Globus pallidus (tissue), 1 donor: ENCODE measurements at regions not wholly inside any gene's neighbourhood (a gene's known extent, or its start where the extent isn't known, plus 50 kb on each side); places are given as distances from the start of the nearest gene placed in this dataset.

ENCODE experiments used
- DNase-seq: peaks from one replicate; pipeline ENCODE4 v3.0.0-alpha.2; 2015; ENCODE audit warnings: low spot score

DNA sequence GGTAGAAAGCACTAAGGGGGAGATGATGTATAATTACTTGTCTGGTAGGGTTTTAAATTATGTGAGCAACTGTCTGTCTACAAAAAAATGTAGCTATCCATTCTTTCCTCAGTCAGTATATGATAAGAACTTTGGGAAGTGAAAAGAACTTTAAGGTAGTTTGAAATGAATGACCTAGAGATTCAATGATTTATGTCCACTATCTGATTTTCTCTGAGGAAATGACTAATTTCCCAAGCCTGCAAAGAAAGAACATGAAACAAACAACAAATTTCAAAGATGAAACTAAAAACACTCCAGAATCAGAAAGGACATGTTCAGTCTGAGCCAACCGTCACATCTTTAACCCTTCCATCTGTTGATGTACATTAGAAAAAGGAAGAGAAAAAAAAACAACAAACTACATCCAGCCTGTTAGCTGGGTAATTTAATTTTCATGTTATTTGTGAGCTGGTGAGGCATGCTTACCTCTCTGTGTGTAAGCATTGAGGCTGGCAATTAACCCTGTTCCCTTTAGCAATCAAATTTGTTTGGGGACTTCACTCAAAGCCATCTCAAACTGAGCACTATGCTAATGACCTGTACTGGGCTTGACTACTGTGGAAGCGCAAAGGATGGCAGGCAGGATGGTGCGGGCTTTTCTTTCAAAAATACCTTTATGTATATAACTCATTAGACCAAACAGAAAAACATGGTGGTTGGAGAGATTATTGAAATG lies 220.1 kb downstream of the TUSC7 start:
- no peak for DNase-seq

DNA sequence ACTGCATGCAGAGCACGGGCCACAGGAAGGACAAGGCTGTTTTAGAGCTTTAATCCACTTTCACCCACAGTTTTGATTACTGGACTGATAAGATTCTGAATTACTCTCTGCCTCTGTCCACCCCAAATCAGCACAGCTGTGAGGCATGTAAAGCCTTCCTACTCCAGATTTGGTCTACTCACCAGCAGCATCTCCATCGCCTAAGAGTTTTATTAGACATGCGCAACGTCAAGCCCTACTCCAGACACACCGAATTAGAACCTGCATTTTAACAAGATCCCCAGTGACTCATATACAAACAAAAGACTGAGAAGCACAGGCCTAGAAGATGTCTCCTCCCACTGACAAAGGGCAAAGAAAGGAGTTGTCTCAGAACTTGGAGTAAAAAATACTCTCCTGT lies 221.2 kb downstream of the TUSC7 start:
- no peak for DNase-seq

DNA sequence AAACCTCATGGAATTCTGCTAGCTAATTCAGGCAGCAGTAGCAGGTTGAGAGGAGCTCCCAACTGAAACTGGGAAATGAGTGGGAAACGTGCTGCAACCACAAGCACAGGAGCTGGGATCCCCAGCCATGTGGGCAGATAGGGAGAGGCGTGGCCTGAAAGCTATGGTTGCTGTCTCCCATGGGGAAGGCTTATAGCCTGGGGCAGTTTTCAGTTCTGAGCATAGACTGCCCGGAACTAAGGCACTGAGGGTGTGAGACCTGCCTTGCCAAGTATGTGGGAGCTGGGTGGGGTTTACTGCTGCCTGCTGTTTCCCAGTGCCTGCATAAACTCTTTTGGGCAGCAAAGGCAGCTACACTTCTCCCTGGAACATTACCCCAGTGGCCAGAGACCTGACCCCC lies 229.5 kb downstream of the TUSC7 start:
- no peak for DNase-seq

DNA sequence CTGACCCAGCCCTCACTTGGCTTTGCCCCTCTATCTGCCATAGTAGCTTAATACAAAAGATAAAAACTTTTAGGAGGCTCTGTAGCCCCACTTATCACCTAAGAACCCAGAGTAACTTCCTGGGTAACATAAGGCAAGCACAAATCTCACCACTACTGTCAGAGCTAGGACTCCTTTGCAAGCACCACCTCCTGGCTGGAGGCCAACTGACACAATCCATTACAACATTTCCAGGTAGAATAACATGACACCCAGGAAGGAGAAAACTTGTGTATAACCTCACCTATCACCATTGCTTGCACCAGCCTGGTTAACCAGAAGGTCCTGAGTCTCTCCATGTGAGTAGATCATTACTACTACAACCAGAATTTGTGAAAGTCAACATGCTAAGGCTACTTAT lies 230.0 kb downstream of the TUSC7 start:
- DNase-seq, result no peak

DNA sequence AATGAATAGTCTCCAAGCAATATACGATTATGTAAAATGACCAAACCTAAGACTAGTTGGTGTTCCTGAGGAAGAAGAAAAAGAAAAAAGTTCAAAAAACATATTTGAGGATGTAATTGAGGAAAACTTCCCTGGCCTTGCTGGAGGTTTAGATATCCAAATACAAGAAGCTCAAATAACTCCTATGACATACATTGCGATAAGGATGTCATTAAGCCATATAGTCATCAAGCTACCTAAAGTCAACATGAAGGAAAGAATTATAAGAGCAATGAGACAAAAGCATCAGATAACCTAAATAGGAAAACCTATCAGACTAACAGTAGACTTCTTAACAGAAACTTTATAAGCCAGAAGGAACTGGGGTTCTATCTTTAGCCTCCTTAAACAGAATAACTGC lies 231.1 kb downstream of the TUSC7 start:
- no peak for DNase-seq

DNA sequence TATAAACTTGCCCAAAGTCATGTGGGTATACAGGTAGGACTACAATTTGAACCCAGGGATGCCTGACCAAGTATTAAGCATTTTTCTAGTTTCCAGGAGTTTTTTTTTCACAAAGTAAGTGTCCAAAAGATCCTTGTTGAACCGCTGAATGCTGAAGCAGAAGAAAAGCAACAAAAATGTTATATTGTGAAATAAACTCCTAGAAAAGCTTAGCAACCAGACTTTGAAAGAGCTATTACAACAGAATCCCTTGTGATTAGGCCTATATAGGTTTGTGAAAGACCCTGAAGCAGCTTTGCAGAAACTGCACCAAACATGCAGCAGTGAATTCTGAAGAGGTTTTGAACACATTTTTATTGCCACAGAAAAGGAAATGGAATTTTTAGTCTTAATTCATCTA lies 236.8 kb downstream of the TUSC7 start:
- no peak for DNase-seq

DNA sequence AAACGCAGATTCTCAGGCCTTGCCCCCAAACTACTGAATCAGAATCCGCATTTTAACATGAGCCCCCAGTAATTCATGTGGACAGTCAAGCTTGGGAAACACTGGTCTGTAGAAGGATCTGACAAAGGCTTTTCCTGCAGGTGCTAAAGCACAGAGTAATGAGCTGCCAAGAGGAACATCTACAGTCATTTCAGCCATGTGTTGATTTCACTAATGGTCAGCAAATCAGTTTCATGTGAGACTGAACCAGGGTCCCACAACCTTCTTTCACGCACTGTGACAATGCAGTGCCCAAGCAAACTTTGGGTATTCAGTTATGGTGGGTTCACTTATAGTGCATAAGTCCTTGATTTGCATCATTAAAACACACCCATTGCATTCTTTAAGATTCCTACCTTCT lies 237.6 kb downstream of the TUSC7 start:
- DNase-seq, result no peak

DNA sequence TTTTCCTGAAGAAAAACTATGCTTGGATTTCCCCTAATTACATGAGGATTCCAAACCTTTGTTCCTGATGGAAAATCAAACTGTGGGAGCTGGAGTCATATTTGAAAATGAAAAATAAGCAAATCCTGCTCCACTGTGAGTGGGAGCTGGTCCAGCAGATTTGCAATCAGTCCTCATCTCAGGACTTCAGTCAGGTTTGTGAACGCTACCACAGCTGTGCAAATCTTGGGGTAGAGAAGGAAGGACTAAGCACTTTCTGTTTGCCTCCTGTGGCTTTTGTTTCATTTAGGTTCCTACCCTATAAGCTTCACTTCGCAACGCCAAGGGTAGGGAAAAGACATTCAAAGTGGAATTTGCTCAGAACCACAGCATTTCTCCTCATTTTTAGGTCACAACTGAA lies 238.2 kb downstream of the TUSC7 start:
- DNase-seq, result no peak

DNA sequence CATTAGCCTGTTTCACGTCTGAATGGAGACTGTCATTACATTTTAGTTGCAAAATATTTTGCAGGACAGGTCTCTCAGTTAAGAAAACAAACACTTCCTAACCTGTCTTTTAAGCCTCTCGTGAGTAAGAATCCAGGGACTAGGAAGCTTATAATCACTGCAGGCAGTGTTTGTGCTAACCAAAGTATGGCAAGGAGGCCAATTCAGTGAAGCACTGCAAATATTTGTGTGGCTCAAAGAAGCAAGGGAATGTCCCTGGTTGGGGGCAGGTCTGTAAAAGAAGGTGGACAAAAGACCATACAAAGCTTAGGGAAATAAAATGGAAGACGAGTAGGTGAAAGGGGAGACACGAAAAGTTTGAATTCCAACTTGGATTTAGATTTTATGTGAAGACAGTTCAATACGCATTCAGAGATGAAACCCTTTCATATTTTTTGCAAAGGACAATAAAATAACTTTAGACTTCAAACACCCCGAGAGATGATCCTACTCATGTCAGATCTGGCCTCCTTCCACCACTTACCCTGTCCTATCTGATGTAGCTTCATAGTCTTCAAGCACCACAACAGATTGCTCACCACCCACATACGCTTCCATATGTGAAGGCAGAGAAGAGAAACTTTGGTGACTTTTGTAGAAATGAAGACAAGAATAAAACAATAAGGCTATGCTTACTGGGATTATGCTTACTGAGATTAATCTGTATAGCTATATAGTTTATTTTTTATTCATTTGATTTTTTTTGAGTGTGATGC lies 240.9 kb downstream of the TUSC7 start:
- no peak for DNase-seq

DNA sequence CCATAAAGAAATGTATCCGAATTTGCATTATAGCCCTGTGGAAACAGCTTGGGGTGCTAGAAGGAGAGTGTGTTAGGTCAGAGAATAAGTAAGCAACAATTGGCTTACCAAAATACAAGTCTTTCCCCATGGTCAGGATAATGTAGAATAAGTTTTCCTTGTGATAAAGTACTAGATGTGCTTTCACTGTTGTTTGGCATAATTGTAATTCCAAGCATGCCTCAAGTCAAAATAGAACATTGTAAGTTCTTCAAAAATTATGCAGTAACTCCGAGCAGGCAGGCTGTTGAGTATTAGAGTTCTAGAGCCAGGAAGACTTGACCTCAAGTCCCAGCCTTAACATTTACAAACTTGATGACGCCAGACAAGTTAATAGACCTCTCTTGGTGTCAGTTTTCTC lies 242.0 kb downstream of the TUSC7 start:
- peak; percentile 16 for DNase-seq

DNA sequence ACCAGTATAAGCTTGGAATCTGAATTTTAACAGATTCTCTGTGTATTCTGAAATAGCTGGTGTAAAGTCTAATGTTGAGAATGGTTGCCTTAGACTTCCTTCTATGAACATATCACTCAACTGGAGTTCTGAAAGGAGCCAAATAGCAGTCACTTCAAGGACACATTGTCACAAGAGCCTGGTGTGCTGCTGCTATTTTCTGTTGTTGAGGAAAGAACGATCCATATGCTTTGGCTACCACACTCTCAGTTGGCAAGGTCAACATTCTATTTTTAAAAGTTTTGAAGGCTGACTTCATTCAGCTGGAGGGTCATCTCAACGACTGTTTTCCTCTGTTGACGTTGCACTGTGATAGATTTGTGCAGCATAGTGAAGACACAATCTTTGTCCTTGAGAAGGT lies 248.7 kb downstream of the TUSC7 start:
- DNase-seq, result no peak

DNA sequence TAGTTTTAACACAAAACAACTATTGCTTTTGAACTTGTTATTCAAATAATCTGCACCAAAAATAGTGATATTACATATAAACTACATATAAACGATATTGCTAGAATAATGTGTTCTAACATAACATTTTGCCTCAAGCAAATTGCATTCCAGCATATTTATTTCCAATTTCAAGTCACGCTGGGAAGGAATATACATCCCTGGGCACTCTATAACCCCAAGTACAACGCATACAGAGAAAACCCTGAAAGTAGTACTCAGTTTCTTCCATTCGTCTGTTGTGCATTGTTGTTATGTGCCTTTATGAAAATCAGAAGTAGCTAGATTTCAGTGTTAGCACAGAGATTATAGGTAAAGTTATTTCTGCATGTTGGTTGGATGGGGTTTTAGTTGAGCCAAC lies 251.5 kb downstream of the TUSC7 start:
- DNase-seq, result no peak

DNA sequence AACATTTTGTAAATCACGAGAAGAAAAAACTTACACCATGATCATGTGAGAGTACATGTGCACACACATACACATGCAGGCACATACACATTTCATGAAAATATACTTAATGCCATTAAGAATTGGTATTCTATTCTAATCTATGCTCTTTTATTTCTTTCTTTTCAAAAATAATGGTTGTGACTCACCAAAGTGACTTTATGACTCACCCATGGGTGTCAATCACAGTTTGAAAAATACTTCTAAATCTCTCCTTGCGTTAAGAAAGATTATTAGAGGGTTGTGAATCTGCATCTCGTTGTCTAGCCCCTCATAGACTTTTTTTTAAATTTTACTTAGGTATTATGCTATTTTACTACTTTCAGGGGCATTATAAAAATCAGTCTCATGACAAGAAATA lies 254.2 kb downstream of the TUSC7 start:
- DNase-seq, result no peak

DNA sequence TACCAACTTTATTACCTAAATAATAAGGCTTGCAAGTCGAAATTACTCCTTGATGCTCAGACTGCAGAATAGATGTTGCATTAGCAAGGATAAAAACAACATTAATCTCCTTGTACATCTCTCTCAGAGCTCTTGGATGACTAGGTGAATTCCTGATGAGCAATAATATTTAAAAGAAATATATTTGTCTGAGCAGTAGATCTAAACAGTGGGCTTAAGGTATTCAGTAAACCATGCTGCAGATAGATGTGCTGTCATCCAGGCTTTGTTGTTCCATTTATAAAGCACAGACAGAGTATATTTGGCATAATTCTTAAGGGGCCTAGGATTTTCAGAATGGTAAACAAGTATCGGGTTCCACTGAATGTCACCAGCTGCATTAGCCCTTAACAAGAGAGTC lies 257.1 kb downstream of the TUSC7 start:
- DNase-seq, result no peak

DNA sequence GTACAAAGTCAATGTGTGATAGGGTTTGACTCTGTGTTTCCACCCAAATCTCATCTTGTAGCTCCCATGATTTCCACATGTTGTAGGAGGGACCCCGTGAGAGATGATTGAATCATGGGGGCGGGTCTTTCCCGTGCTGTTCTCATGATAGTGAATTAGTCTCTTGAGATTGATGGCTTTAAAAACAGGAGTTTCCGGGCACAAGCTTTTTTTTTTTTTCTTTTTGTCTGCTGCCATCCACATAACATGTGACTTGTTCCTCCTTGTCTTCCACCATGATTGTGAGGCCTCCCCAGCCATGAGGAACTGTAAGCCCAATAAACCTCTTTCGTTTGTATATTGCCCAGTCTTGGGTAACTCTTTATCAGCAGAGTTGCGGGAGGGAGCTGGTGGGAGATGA lies 259.6 kb downstream of the TUSC7 start:
- no peak for DNase-seq

DNA sequence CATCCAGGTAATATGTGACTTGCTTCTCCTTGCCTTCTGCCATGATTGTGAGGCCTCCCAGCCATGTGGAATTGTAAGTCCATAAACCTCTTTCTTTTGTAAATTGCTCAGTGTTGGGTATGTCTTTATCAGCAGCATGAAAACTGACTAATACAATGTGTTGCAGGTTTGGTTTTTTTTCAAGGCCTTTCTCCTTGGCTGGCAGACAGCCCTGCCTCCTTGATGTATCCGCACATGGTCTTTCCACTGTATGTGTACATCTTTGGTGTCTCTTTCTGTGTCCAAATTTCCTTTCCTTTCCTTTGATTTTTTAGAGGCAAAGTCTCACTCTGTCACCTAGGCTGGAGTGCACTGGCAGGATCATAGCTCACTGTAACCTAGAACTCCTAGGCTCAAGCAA lies 260.1 kb downstream of the TUSC7 start:
- DNase-seq, result no peak

DNA sequence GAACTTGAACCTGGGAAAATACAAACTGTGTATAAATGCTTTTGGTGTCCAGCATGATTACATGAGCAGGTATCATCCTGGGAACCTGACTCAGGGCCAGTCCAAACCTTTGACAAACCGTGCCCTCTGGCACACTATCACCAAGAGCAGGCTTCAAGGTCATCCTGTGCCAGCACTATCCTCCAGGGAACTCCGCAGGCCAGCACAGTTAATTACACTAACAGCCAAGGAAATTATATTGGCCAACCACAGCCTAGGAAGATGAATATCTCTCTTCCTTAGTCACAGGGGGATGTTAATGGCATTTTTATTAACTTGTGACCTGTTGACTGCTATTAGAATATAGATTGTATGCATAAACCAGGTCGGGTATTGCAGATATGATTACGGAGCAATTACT lies 262.0 kb downstream of the TUSC7 start:
- DNase-seq, result no peak

DNA sequence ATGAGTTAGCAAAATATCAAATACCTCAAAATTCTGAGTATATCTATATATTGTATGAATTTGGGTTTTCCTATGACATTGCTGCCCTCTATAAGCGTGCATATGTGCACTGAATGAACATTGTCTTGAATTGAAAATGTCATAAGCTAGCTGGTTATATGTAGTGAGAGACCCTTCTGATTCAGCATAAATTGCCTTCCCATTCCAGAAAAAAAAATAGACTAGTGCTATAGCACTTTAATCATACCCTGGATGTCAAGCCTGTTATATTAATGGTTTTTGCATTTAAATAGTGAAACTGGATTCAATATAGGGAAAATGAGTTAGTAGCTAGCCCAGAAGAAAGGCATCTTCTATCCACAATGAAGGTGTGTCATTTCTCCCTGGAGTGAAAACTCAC lies 265.1 kb downstream of the TUSC7 start:
- DNase-seq, result no peak

DNA sequence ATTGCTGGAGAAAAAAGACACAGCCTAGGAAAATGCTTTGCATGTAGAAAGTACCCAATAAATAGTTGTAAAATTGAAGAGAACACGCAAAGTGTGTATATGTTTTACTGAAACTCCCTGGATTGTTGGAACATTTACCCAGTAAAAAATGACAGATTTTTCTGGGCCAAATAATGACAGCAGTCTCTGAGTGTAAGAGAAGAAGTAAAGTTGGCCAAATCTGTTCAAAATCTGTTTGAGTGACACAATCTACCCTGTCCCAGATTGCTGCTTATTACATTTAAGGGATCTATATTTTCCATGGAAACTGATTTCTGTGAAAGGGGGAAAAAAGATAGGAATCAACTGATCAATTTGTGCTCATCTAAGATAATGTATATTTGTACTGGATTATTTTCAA lies 267.9 kb downstream of the TUSC7 start:
- DNase-seq, result no peak

DNA sequence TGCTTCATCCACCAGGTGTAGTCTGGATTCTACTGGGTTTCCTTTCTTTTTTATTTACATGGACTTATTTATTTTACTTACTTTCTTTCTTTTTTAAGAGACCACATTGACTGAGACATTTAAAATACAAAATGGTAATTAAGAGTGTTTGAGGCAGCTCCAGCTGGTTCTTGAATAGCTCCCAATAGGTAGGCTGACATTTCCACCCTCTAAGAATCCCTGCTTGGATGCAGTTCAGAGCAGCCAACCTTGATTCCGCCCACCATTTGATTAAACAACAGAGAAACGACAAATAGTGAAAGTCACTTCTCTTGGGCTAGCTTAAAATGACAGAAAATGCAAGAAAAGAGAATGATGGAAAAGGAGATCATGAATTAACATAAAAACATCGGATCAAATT lies 270.5 kb downstream of the TUSC7 start:
- no peak for DNase-seq

DNA sequence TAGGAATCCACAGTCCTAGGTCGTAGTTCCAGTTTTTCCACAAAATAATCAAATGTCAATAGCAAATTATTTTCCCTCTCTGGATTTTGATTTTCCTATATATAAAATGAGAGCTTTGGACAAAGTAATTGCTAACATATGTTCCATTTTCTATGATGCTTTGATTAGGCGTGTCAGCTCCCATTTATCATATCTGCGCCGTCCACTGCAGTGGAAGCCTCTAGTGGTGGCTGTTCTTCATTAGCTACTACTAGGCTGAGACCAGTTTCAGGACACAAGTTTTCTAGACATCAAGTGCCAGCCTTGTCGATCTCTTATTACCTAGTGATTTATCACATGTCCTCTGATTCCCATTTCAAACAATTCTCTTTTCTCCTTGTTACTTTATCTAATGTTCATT lies 271.5 kb downstream of the TUSC7 start:
- DNase-seq, result no peak

DNA sequence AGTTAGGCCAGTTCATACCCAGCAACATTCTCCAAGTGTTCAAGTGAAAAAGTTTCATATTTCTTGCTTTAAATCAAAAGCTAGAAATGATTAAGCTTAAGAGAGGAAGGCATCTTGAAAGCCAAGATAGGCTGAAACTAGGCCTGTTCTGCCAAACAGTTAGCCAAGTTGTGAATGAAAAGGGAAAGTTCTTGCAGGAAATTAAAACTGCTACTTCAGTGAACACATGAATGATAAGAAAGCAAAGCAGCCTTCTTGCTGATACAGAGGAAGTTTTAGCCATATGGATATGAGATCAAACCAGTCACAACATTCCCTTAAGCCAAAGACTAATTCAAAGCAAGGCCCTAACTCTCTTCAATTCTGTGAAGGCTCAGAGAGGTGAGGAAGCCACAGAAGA lies 274.7 kb downstream of the TUSC7 start:
- DNase-seq, result no peak

DNA sequence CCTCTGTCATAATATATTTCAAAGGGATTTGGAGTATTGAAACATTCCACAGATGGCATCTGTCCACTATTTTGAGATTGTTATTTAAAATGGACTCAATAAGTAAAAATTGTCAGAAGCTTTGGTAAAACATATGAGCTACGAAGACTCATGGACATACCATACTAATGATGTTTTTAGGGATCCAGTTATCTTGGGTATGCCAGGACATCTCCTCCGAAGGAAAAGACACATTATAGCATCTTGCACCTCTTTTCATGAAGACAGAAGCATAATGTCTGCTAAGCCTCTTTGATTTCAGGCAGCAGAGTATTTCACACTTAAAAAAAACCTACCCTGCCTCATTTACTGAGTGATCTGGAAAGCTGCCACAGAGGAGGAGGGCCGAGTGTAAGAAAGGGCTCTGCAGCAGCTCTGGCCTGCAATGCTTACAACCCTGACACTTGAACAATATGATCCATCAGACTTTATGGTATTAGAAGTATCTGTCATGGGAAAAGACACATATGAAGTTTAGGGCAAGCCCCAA lies 284.8 kb downstream of the TUSC7 start:
- DNase-seq, result no peak

DNA sequence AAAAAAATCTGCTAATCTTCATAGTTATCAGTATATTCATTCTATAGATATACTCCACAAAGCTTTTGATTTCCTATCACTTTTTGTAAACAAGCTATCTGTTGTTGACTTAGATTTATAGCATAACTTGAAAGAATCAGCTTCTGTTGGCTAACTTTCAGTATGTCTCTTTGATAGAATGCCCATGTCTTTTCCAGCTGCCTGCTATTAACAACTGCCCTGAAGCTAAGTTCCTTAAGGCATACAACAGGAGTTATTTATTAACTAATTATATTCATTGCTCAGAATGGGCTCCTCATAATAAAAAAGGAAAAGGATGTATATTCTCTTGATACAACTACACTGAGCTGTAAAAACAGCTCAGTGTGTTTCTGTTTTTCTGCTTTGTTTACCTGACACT lies 293.9 kb downstream of the TUSC7 start:
- DNase-seq, result no peak
